ENCODE measurements at regions not wholly inside any gene's neighbourhood (a gene's known extent, or its start where the extent isn't known, plus 50 kb on each side); places are given as distances from the start of the nearest gene placed in this dataset.

DNA sequence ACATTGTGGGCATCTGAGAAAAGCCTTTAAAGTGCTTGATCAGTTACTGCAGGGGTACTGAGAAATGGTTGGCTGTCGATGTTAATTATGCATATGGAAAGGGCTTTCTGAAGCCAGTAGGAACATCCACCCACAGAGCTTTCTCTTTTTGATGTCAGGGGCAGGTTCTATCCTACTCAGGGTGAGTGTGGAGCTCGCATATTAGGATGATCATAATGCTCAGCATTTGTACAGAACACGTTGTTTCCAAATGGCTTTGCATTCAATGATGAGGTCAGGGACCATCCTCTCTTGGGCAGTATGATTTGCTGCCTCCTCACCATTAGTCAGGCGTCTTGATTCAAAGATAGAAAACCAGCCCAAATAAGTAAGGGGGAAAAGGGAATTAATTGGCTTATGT lies 141.9 kb downstream of the HMHB1 start:
- WGBS (ENCODE audit: extremely low coverage, insufficient read length, low lambda C conversion rate): no CpG with 5 or more reads among the region's 4 CpGs
- Histone ChIP-seq H2BK15ac (ENCODE audit: low read depth, low read length) (no peak overlapping the region), H4K91ac (ENCODE audit: insufficient read length, low read depth, low read length) (no peak overlapping the region), H4K8ac (replicated peaks; ENCODE audit: insufficient read length, low read depth, low read length) (no peak overlapping the region), H3K27me3 (ENCODE audit: insufficient read depth, low read length) (no peaks in the 10 kb centered on the region), H2AK5ac (ENCODE audit: insufficient read length, low read length) (no peak overlapping the region), H3K4me1 (ENCODE audit: insufficient read depth, low read length) (no peaks in the 10 kb centered on the region), H2BK12ac (ENCODE audit: insufficient read length, low read depth, low read length) (no peak overlapping the region), H3K4me2 (ENCODE audit: insufficient read depth, insufficient read length, low read length) (no peak overlapping the region), H2BK20ac (ENCODE audit: low read depth, low read length, poor library complexity, severe bottlenecking) (no peak overlapping the region), H3K14ac (ENCODE audit: insufficient read depth, low read length) (no peak overlapping the region), H3K23me2 (ENCODE audit: insufficient read length, low read depth, low read length, poor library complexity, severe bottlenecking) (no peaks in the 10 kb centered on the region), H2BK5ac (ENCODE audit: insufficient read length, low read length) (no peak overlapping the region), H3K18ac (ENCODE audit: insufficient read length, low read depth, low read length) (no peak overlapping the region), H3K4ac (ENCODE audit: low read depth, low read length) (no peak overlapping the region), H3K56ac (ENCODE audit: insufficient read length, low read depth, low read length) (no peak overlapping the region), H3K9me3 (ENCODE audit: control insufficient read depth, low read depth, low read length) (no peaks in the 10 kb centered on the region), H3K79me1 (ENCODE audit: insufficient read depth, low read depth, low read length, poor library complexity, severe bottlenecking) (no peaks in the 10 kb centered on the region), H3K23ac (ENCODE audit: insufficient read length, low read depth, low read length) (no peak overlapping the region), H4K5ac (ENCODE audit: insufficient read length, low read depth, low read length) (no peak overlapping the region), H2AFZ (ENCODE audit: low read length) (no peak overlapping the region), H3K27ac (ENCODE audit: insufficient read length, low read depth, low read length) (no peak overlapping the region), H3K9ac (ENCODE audit: extremely low read depth, insufficient read length, low read length) (no peak overlapping the region), H3K79me2 (ENCODE audit: insufficient read depth, low read length) (no peaks in the 10 kb centered on the region), H2BK120ac (ENCODE audit: low read depth, low read length, poor library complexity, severe bottlenecking) (no peak overlapping the region), H3T11ph (ENCODE audit: low read length) (no peak overlapping the region), H4K20me1 (ENCODE audit: control insufficient read depth, insufficient read depth, insufficient read length) (no peaks in the 10 kb centered on the region)
- no peak overlapping the region for H3K4me3 Mint-ChIP-seq
- H3K27me3 Mint-ChIP-seq (ENCODE audit: low read depth): no peaks in the 10 kb centered on the region
- no peak for TF ChIP-seq CTCF (conservative IDR thresholded peaks at IDR 0.05)
- DNase-seq: no peak
- no peak overlapping the region for H3K27ac Mint-ChIP-seq
- H3K36me3 Mint-ChIP-seq (ENCODE audit: insufficient read depth in 1 of 3, low read depth in 3 of 3): no peaks in the 10 kb centered on the region
- no peaks in the 10 kb centered on the region for H3K4me1 Mint-ChIP-seq
- H3K9me3 Mint-ChIP-seq: no peaks in the 10 kb centered on the region
